BLaER1 treated with 17β-estradiol and CSF1 and Interleukin-3, amounts not matched to agents 10 nM and 100 nM (cell line): ENCODE measurements at regions not wholly inside any gene's neighbourhood (a gene's known extent, or its start where the extent isn't known, plus 50 kb on each side); places are given as distances from the start of the nearest gene placed in this dataset.

ENCODE experiments used
- H3K27ac ChIP-seq, 11 experiments: shearing (Covaris generic); formaldehyde crosslinking; 2 replicates each; pipeline ENCODE4 v1.8.1; 2022
- H3K27me3 ChIP-seq, 11 experiments: shearing (Covaris generic); formaldehyde crosslinking; 2 replicates each; pipeline ENCODE4 v1.8.1; 2022
- H3K36me3 ChIP-seq, 11 experiments: shearing (Covaris generic); formaldehyde crosslinking; 2 replicates each; pipeline ENCODE4 v1.8.1; 2022
- H3K4me1 ChIP-seq, 10 experiments: shearing (Covaris generic); formaldehyde crosslinking; 2 replicates each; pipeline ENCODE4 v1.8.1; 2022
- H3K4me2 ChIP-seq, 11 experiments: shearing (Covaris generic); formaldehyde crosslinking; 2 replicates each; pipeline ENCODE4 v1.8.1; 2022
- H3K4me3 ChIP-seq, 10 experiments: shearing (Covaris generic); formaldehyde crosslinking; 2 replicates each; pipeline ENCODE4 v1.8.1; 2022
- H3K9ac ChIP-seq, 11 experiments: shearing (Covaris generic); formaldehyde crosslinking; 2 replicates each; pipeline ENCODE4 v1.8.1; 2022
- H3K9me3 ChIP-seq, 11 experiments: shearing (Covaris generic); formaldehyde crosslinking; replicated peaks in 1 of 11; 2 replicates each; pipeline ENCODE4 v1.8.1; 2022
- H4K20me1 ChIP-seq, 11 experiments: shearing (Covaris generic); formaldehyde crosslinking; 2 replicates each; pipeline ENCODE4 v1.8.1; 2022
- Cebpa-rat ChIP-seq, 11 experiments: shearing (Covaris generic); IDR thresholded peaks; 2 replicates each; pipeline ENCODE4 v1.8.1; 2022

- H3K4me1 ChIP-seq = peaks cover 0 to 11% (median 0%) of the 10 kb centered on the region in 10 experiments; a peak in 6 of 20 replicates
- no peaks in the 10 kb centered on the region for H4K20me1 ChIP-seq
- TF ChIP-seq Cebpa-rat (IDR thresholded peaks at IDR 0.05) = no peak
- no peaks in the 10 kb centered on the region for H3K27me3 ChIP-seq
- no peaks in the 10 kb centered on the region for H3K36me3 ChIP-seq
- H3K27ac ChIP-seq = no peak overlapping the region
- H3K4me3 ChIP-seq = no peak overlapping the region
- no peak overlapping the region for H3K4me2 ChIP-seq
- peaks cover 0 to 10% (median 0%) of the 10 kb centered on the region in 11 experiments; a peak in 4 of 22 replicates for H3K9me3 ChIP-seq
- no peak overlapping the region for H3K9ac ChIP-seq
Observed at GRCh38 chr1:147811273-147811672, 50.9 kb upstream of the GJA5 start.

- H3K4me3 ChIP-seq = no peak overlapping the region
- H3K9ac ChIP-seq = no peak overlapping the region
- no peak overlapping the region for H3K27ac ChIP-seq
- H3K4me2 ChIP-seq = no peak overlapping the region
- H3K27me3 ChIP-seq = no peaks in the 10 kb centered on the region
- peaks cover 0 to 12% (median 0%) of the 10 kb centered on the region in 11 experiments; a peak in 5 of 22 replicates for H3K9me3 ChIP-seq
- peaks cover 0 to 11% (median 0%) of the 10 kb centered on the region in 10 experiments; a peak in 6 of 20 replicates for H3K4me1 ChIP-seq
- TF ChIP-seq Cebpa-rat (IDR thresholded peaks at IDR 0.05) = no peak
- H3K36me3 ChIP-seq = no peaks in the 10 kb centered on the region
- no peaks in the 10 kb centered on the region for H4K20me1 ChIP-seq
Observed at GRCh38 chr1:147811751-147812150, 51.3 kb upstream of the GJA5 start.

- no peaks in the 10 kb centered on the region for H3K27me3 ChIP-seq
- no peak overlapping the region for H3K27ac ChIP-seq
- no peak for TF ChIP-seq Cebpa-rat (IDR thresholded peaks at IDR 0.05)
- H3K4me3 ChIP-seq = no peak overlapping the region
- H3K4me2 ChIP-seq = peak overlapping the region in 4 of 11 experiments; percentile 5 to 38 (median 19); a peak in 5 of 22 replicates
- H3K9me3 ChIP-seq = peaks cover 0 to 12% (median 0%) of the 10 kb centered on the region in 11 experiments; a peak in 5 of 22 replicates
- no peak overlapping the region for H3K9ac ChIP-seq
- no peaks in the 10 kb centered on the region for H3K36me3 ChIP-seq
- no peaks in the 10 kb centered on the region for H4K20me1 ChIP-seq
- H3K4me1 ChIP-seq = peaks cover 0 to 11% (median 0%) of the 10 kb centered on the region in 10 experiments; a peak in 6 of 20 replicates
Observed at GRCh38 chr1:147812799-147813198, 52.4 kb upstream of the GJA5 start.

- Histone ChIP-seq H3K4me1 (peaks cover 0 to 11% (median 0%) of the 10 kb centered on the region in 10 experiments; a peak in 6 of 20 replicates), H3K9me3 (peaks cover 0 to 12% (median 0%) of the 10 kb centered on the region in 11 experiments; a peak in 5 of 22 replicates), H3K4me3 (no peak overlapping the region), H4K20me1 (no peaks in the 10 kb centered on the region), H3K27me3 (no peaks in the 10 kb centered on the region), H3K36me3 (no peaks in the 10 kb centered on the region), H3K4me2 (no peak overlapping the region; a peak in 1 of 22 replicates), H3K27ac (no peak overlapping the region), H3K9ac (no peak overlapping the region)
- no peak for TF ChIP-seq Cebpa-rat (IDR thresholded peaks at IDR 0.05)
Observed at GRCh38 chr1:147815503-147815902, 55.1 kb upstream of the GJA5 start.

- Histone ChIP-seq H3K27me3 (no peaks in the 10 kb centered on the region), H3K4me2 (no peak overlapping the region), H3K27ac (no peak overlapping the region), H3K4me1 (no peaks in the 10 kb centered on the region), H3K36me3 (no peaks in the 10 kb centered on the region), H3K9ac (no peak overlapping the region), H3K4me3 (no peak overlapping the region), H3K9me3 (peaks cover 0 to 6% (median 0%) of the 10 kb centered on the region in 11 experiments; a peak in 5 of 22 replicates), H4K20me1 (no peaks in the 10 kb centered on the region)
- no peak for TF ChIP-seq Cebpa-rat (IDR thresholded peaks at IDR 0.05)
Observed at GRCh38 chr1:147820761-147821297, 60.4 kb upstream of the GJA5 start.

GRCh38 chr1:147821883-147822282 lies 61.5 kb upstream of the GJA5 start:
- Histone ChIP-seq H3K27me3 (no peaks in the 10 kb centered on the region), H3K4me3 (no peak overlapping the region), H3K36me3 (no peaks in the 10 kb centered on the region), H3K9me3 (no peaks in the 10 kb centered on the region), H4K20me1 (no peaks in the 10 kb centered on the region), H3K4me1 (no peaks in the 10 kb centered on the region), H3K4me2 (no peak overlapping the region), H3K9ac (no peak overlapping the region), H3K27ac (no peak overlapping the region)
- TF ChIP-seq Cebpa-rat (IDR thresholded peaks at IDR 0.05) = no peak

GRCh38 chr1:147822292-147822691 lies 61.9 kb upstream of the GJA5 start:
- no peak for TF ChIP-seq Cebpa-rat (IDR thresholded peaks at IDR 0.05)
- H3K9me3 ChIP-seq = no peaks in the 10 kb centered on the region

GRCh38 chr1:147824001-147824400 lies 63.6 kb upstream of the GJA5 start:
- Histone ChIP-seq H3K4me3 (no peak overlapping the region), H3K4me1 (no peaks in the 10 kb centered on the region), H4K20me1 (no peaks in the 10 kb centered on the region), H3K4me2 (no peak overlapping the region), H3K27ac (no peak overlapping the region), H3K36me3 (no peaks in the 10 kb centered on the region), H3K9me3 (no peaks in the 10 kb centered on the region), H3K27me3 (no peaks in the 10 kb centered on the region), H3K9ac (no peak overlapping the region)
- TF ChIP-seq Cebpa-rat (IDR thresholded peaks at IDR 0.05) = no peak

More at GRCh38 chr1:147822292-147822691, 61.9 kb upstream of the GJA5 start:
- Histone ChIP-seq H3K9ac (no peak overlapping the region), H3K4me1 (no peaks in the 10 kb centered on the region), H3K27me3 (no peaks in the 10 kb centered on the region), H3K27ac (no peak overlapping the region), H3K36me3 (no peaks in the 10 kb centered on the region), H3K4me2 (no peak overlapping the region), H3K4me3 (no peak overlapping the region), H4K20me1 (no peaks in the 10 kb centered on the region)

GRCh38 chr1:147824798-147825197 lies 64.4 kb upstream of the GJA5 start:
- no peaks in the 10 kb centered on the region for H3K4me1 ChIP-seq
- TF ChIP-seq Cebpa-rat (IDR thresholded peaks at IDR 0.05) = no peak
- H3K36me3 ChIP-seq = no peaks in the 10 kb centered on the region
- no peak overlapping the region for H3K4me3 ChIP-seq
- H4K20me1 ChIP-seq = no peaks in the 10 kb centered on the region
- H3K9me3 ChIP-seq = no peaks in the 10 kb centered on the region
- H3K27ac ChIP-seq = no peak overlapping the region
- H3K9ac ChIP-seq = no peak overlapping the region
- H3K4me2 ChIP-seq = no peak overlapping the region
- H3K27me3 ChIP-seq = no peaks in the 10 kb centered on the region

GRCh38 chr1:147825586-147825985 lies 65.2 kb upstream of the GJA5 start:
- Histone ChIP-seq H3K4me2 (no peak overlapping the region), H3K27me3 (no peaks in the 10 kb centered on the region), H4K20me1 (no peaks in the 10 kb centered on the region), H3K4me1 (no peaks in the 10 kb centered on the region), H3K4me3 (no peak overlapping the region), H3K27ac (no peak overlapping the region), H3K36me3 (no peaks in the 10 kb centered on the region), H3K9ac (no peak overlapping the region), H3K9me3 (no peaks in the 10 kb centered on the region)
- no peak for TF ChIP-seq Cebpa-rat (IDR thresholded peaks at IDR 0.05)
